Common myeloid progenitor, CD34-positive (primary cell): ENCODE measurements at regions not wholly inside any gene's neighbourhood (a gene's known extent, or its start where the extent isn't known, plus 50 kb on each side); places are given as distances from the start of the nearest gene placed in this dataset.

Experiments used
- CTCF ChIA-PET: fragments of 350-600 bp; sonication (Branson Sonifier 250); formaldehyde crosslinking; loops from one replicate; lab custom pipeline; 2021; ENCODE audit warnings: antibody characterized with exemption; lab: Charles Lee
- POLR2A ChIA-PET: fragments of 350-600 bp; sonication (Branson Sonifier 250); formaldehyde crosslinking; loops from one replicate; lab custom pipeline; 2021; ENCODE audit warnings: antibody characterized with exemption; lab: Charles Lee
- DNase-seq, 3 donors: peaks; one replicate each; pipeline versions ENCODE4 v3.0.0 to v3.0.0-alpha.2; 2013
- H3K27ac ChIP-seq, 2 experiments: 1 replicate in 1 of 2; 2 replicates in 1 of 2; pipeline ENCODE4 v1.7.0; 2013; ENCODE audit warnings: inconsistent platforms in 2 of 2, low read length in 2 of 2, mild to moderate bottlenecking in 2 of 2, low read depth in 1 of 2, moderate library complexity in 1 of 2; ENCODE audit not compliant: severe bottlenecking in 2 of 2, insufficient read depth in 1 of 2, poor library complexity in 1 of 2
- H3K27me3 ChIP-seq, 5 experiments: replicated peaks in 2 of 5; 1 replicate in 3 of 5; 2 replicates in 2 of 5; pipeline versions ENCODE4 v1.6.1 to v1.7.0; 2013; ENCODE audit warnings: low read length in 4 of 5, mild to moderate bottlenecking in 2 of 5, moderate library complexity in 2 of 5, inconsistent platforms in 1 of 5; ENCODE audit not compliant: insufficient read depth in 5 of 5, control insufficient read depth in 4 of 5
- H3K36me3 ChIP-seq, 4 experiments: 1 replicate in 2 of 4; 2 replicates in 2 of 4; pipeline versions ENCODE4 v1.6.1 to v1.7.0; 2013; ENCODE audit warnings: low read length in 3 of 4, control low read depth in 1 of 4, mild to moderate bottlenecking in 1 of 4; ENCODE audit not compliant: control insufficient read depth in 4 of 4, insufficient read depth in 4 of 4
- H3K4me1 ChIP-seq, 4 experiments: 1 replicate in 3 of 4; 2 replicates in 1 of 4; pipeline versions ENCODE4 v1.6.1 to v1.7.1; 2013; ENCODE audit warnings: low read length in 3 of 4, mild to moderate bottlenecking in 3 of 4, control low read depth in 1 of 4, inconsistent platforms in 1 of 4, moderate library complexity in 1 of 4; ENCODE audit not compliant: control insufficient read depth in 4 of 4, insufficient read depth in 4 of 4; ENCODE audit errors: control extremely low read depth in 1 of 4
- H3K4me3 ChIP-seq, 7 experiments: 1 replicate in 4 of 7; 2 replicates in 3 of 7; pipeline versions ENCODE4 v1.5.1 to v1.7.0; 2013; ENCODE audit warnings: mild to moderate bottlenecking in 7 of 7, low read length in 6 of 7, moderate library complexity in 6 of 7, inconsistent platforms in 2 of 7, low read depth in 2 of 7, control low read depth in 1 of 7; ENCODE audit not compliant: insufficient read depth in 4 of 7, control insufficient read depth in 1 of 7; ENCODE audit errors: extremely low read depth in 1 of 7
- H3K9me3 ChIP-seq, 5 experiments: 1 replicate in 4 of 5; 2 replicates in 1 of 5; pipeline versions ENCODE4 v1.6.1 to v1.7.1; 2013; ENCODE audit warnings: low read length in 4 of 5, mild to moderate bottlenecking in 2 of 5, inconsistent platforms in 1 of 5, low read depth in 1 of 5, moderate library complexity in 1 of 5; ENCODE audit not compliant: control insufficient read depth in 4 of 5, insufficient read depth in 2 of 5; ENCODE audit errors: control extremely low read depth in 1 of 5
- WGBS: methylation state at CpG from one replicate; pipeline ENCODE4 v1.1.5; 2013; ENCODE audit not compliant: insufficient coverage; 5-methylcytosine and 5-hydroxymethylcytosine counted together

- H3K36me3 ChIP-seq, result no peaks in the 10 kb centered on the region
- H3K9me3 ChIP-seq, result no peaks in the 10 kb centered on the region
- H3K27ac ChIP-seq, result no peak overlapping the region
- DNase-seq, result no peak
- H3K4me1 ChIP-seq, result no peaks in the 10 kb centered on the region
- POLR2A ChIA-PET, result no interaction called here
- CTCF ChIA-PET, result interaction anchor here (1.4 kb wide), 1 partner anchor 41 kb away, joined by 3 read pairs; no protein-coding TSS in a partner anchor
- peaks cover 0 to 33% (median 11%) of the 10 kb centered on the region in 5 experiments for H3K27me3 ChIP-seq
- WGBS, result 100% methylated on average over 4 of the region's 5 CpGs
- H3K4me3 ChIP-seq, result no peak overlapping the region
Observed at GRCh38 chr2:120520454-120520853, 174.5 kb downstream of the INHBB start.

- ChIA-PET CTCF (interaction anchor here (0.9 to 1.4 kb wide), 4 partner anchors 9 to 41 kb away, joined by 3 to 4 read pairs (median 4); no protein-coding TSS in a partner anchor), POLR2A (no interaction called here)
- H3K9me3 ChIP-seq, result no peaks in the 10 kb centered on the region
- H3K27ac ChIP-seq, result no peak overlapping the region
- H3K36me3 ChIP-seq, result no peaks in the 10 kb centered on the region
- H3K4me3 ChIP-seq, result no peak overlapping the region
- H3K4me1 ChIP-seq, result no peaks in the 10 kb centered on the region
- peaks cover 0 to 33% (median 15%) of the 10 kb centered on the region in 5 experiments for H3K27me3 ChIP-seq
- DNase-seq, result peak; percentile 17 to 61 (median 56)
- WGBS, result 54% methylated on average over 13 of the region's 13 CpGs
Observed at GRCh38 chr2:120520929-120521912, 175.3 kb downstream of the INHBB start.

- Histone ChIP-seq H3K4me3 (no peak overlapping the region), H3K36me3 (no peaks in the 10 kb centered on the region), H3K27ac (no peak overlapping the region), H3K27me3 (peaks cover 0 to 33% (median 13%) of the 10 kb centered on the region in 5 experiments), H3K4me1 (no peaks in the 10 kb centered on the region), H3K9me3 (no peaks in the 10 kb centered on the region)
- ChIA-PET CTCF (interaction anchor here (1.0 to 1.4 kb wide), 2 partner anchors 27 to 42 kb away, joined by 3 read pairs; no protein-coding TSS in a partner anchor), POLR2A (no interaction called here)
- 47% methylated on average over 27 of the region's 33 CpGs for WGBS
- DNase-seq, result peak in 2 of 3 donors; percentile 3 to 14
Observed at GRCh38 chr2:120522151-120522751, 176.3 kb downstream of the INHBB start.

GRCh38 chr2:120523766-120524165 is 177.8 kb downstream of the INHBB start:
- CTCF ChIA-PET, result no interaction called here
- DNase-seq, result no peak
- H3K36me3 ChIP-seq, result no peaks in the 10 kb centered on the region

GRCh38 chr2:120524174-120524573 is 178.2 kb downstream of the INHBB start:
- no peak overlapping the region for H3K4me3 ChIP-seq
- H3K4me1 ChIP-seq, result no peaks in the 10 kb centered on the region
- H3K27ac ChIP-seq, result no peak overlapping the region
- ChIA-PET POLR2A (no interaction called here), CTCF (no interaction called here)
- WGBS, result 92% methylated on average over 6 of the region's 9 CpGs
- DNase-seq, result no peak
- H3K27me3 ChIP-seq, result peaks cover 0 to 48% (median 11%) of the 10 kb centered on the region in 5 experiments
- no peaks in the 10 kb centered on the region for H3K9me3 ChIP-seq
- no peaks in the 10 kb centered on the region for H3K36me3 ChIP-seq

More at GRCh38 chr2:120523766-120524165, 177.8 kb downstream of the INHBB start:
- H3K27me3 ChIP-seq, result peaks cover 0 to 47% (median 11%) of the 10 kb centered on the region in 5 experiments
- H3K4me3 ChIP-seq, result no peak overlapping the region
- H3K9me3 ChIP-seq, result no peaks in the 10 kb centered on the region
- 100% methylated on average over 5 of the region's 5 CpGs for WGBS
- POLR2A ChIA-PET, result interaction anchor here (0.5 kb wide), 1 partner anchor 420 kb away, joined by 3 read pairs; no protein-coding TSS in a partner anchor
- H3K4me1 ChIP-seq, result no peaks in the 10 kb centered on the region
- no peak overlapping the region for H3K27ac ChIP-seq

- Histone ChIP-seq H3K4me3 (no peak overlapping the region), H3K4me1 (no peaks in the 10 kb centered on the region), H3K9me3 (peaks cover 0 to 3% (median 1%) of the 10 kb centered on the region in 5 experiments), H3K27me3 (peaks cover 0 to 48% (median 8%) of the 10 kb centered on the region in 5 experiments), H3K36me3 (no peaks in the 10 kb centered on the region), H3K27ac (no peak overlapping the region)
- no peak for DNase-seq
- 79% methylated on average over 14 of the region's 18 CpGs for WGBS
- CTCF ChIA-PET, result no interaction called here
- POLR2A ChIA-PET, result no interaction called here
Observed at GRCh38 chr2:120525056-120526046, 179.4 kb downstream of the INHBB start.
